ENCODE measurements at regions not wholly inside any gene's neighbourhood (a gene's known extent, or its start where the extent isn't known, plus 50 kb on each side); places are given as distances from the start of the nearest gene placed in this dataset.

DNA sequence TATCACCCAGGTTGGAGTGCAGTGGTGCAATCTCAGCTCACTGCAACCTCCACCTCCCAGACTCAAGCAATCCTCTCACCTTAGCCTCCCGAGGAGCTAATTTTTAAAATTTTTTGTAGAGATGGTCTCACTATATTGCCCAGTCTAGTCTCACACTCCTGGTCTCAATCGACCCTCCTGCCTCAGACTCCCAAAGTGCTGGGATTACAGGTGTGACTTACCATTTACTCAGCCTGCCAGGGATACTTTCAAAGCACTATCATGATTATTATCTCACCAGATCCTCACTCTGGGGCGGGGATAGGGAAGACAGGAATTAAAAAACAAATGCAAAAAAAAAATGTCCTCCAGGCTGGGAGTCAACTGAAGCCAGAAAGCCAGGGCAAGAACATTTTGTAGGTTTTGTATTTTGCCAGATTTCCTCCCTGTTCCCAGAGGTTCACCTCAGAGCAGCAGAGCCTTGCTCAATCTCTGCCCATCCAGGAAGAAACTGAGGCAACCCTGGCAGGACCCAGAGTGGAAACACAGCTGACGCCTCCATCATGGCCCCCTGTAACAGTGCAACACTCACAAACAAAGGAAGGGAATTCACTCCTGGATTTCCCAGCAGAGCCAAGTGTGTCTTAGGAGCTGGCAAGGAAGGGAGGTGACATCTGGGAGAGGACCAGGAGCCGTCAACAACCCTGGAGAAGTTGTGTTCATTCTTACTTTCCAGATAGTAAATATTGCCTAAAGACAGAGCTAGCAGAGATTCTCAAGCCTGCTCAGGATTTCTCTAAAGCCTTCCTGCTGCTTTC lies 73.9 kb downstream of the IRF2BPL start:
- no peak for ATAC-seq
- intact Hi-C loops (cut with DNase I): loop anchor here in 8 of 10 donors (2.0 to 5.0 kb wide), 6 partner anchors 36 to 98 kb away; partner anchors contain the start of gene IRF2BPL (in 5 of the 8)
- WGBS, 4 donors: 66 to 74% (median 70%) methylated on average over 5 of the region's 5 CpGs
- TF ChIP-seq, protein P1, sequence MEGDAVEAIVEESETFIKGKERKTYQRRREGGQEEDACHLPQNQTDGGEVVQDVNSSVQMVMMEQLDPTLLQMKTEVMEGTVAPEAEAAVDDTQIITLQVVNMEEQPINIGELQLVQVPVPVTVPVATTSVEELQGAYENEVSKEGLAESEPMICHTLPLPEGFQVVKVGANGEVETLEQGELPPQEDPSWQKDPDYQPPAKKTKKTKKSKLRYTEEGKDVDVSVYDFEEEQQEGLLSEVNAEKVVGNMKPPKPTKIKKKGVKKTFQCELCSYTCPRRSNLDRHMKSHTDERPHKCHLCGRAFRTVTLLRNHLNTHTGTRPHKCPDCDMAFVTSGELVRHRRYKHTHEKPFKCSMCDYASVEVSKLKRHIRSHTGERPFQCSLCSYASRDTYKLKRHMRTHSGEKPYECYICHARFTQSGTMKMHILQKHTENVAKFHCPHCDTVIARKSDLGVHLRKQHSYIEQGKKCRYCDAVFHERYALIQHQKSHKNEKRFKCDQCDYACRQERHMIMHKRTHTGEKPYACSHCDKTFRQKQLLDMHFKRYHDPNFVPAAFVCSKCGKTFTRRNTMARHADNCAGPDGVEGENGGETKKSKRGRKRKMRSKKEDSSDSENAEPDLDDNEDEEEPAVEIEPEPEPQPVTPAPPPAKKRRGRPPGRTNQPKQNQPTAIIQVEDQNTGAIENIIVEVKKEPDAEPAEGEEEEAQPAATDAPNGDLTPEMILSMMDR (IDR thresholded peaks at IDR 0.05): no peak
- no peak for TF ChIP-seq POLR2A (IDR thresholded peaks at IDR 0.05)
- Histone ChIP-seq H3K27ac (peak overlapping the region; percentile 80 to 99 (median 96)), H3K27me3 (no peaks in the 10 kb centered on the region), H3K4me3 (no peak overlapping the region), H3K36me3 (no peaks in the 10 kb centered on the region), H3K9me3 (no peaks in the 10 kb centered on the region), H3K4me1 (peaks cover 12 to 83% (median 64%) of the 10 kb centered on the region in 12 donors)
- DNase-seq: no peak

DNA sequence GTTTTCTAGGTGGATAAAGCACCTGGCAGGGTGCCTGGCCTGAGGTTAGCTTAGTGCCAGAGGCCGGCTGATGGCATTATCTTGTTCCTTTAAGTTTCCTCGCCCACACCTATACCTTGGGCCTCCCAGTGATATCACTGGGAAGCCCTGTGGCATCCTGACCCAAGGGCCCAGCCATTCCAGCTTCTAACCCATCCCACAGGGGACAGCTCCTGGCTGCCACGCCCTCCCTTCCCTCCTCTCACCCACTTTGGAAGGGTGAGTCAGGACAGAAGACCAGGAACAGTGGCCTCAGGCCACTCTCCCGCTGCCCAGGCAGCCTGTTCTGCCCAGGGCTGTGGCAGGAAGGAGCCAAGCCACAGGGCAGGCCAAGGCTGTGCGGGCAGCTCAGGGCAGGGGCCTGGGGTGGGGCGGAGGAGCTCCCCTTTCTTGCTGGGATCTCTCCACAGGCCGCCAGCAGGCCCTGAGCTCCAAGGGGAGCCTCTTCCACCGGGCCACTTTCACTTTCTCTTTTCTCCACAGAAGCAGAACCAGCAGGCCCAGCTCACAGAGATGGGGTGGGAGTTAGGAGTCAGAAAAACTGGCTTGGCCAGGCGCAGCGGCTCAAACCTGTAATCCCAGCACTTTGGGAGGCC lies 75.1 kb downstream of the IRF2BPL start:
- DNase-seq (peak; percentile 75 to 82 (median 80)), ATAC-seq (peak; percentile 44 to 67 (median 56))
- Histone ChIP-seq H3K4me1 (peaks cover 12 to 80% (median 68%) of the 10 kb centered on the region in 12 donors), H3K27me3 (no peaks in the 10 kb centered on the region), H3K4me3 (peak overlapping the region in 10 of 12 donors; percentile 6 to 48 (median 32)), H3K36me3 (no peaks in the 10 kb centered on the region), H3K27ac (peak overlapping the region; percentile 80 to 99 (median 96)), H3K9me3 (no peaks in the 10 kb centered on the region)
- peak in 1 of 2 donors; percentile 49 for TF ChIP-seq POLR2A (IDR thresholded peaks at IDR 0.05)
- TF ChIP-seq, protein P1 (IDR thresholded peaks at IDR 0.05): no peak
- 15 to 23% (median 21%) methylated on average over 10 of the region's 10 CpGs for WGBS, 4 donors
- intact Hi-C loops (cut with DNase I): no loop called here

DNA sequence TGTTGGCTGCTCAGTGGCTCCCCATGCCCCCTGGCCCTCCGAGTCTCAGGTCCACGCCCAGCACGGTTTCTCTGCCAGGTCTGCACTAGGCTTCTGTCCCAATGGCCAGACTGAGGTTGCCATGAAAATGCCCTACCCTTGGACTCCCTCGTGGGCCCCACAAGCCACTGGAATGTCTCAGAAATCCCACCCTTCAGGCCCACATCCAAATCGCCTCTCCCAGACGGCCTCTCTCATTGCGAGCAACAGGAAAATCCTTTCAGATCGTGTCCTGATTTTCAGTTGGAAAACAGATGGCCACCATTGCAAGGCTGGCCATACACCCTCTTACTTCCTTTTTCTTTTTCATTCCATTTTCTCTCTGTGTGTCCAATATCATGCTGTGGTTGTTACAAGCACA lies 77.3 kb downstream of the IRF2BPL start:
- no peak overlapping the region for H3K4me3 ChIP-seq
- H3K4me1 ChIP-seq: peaks cover 18 to 83% (median 72%) of the 10 kb centered on the region in 12 donors
- no peak for ATAC-seq
- DNase-seq: no peak
- H3K27ac ChIP-seq: peak overlapping the region in 8 of 12 donors; percentile 26 to 70 (median 44)
- no peaks in the 10 kb centered on the region for H3K9me3 ChIP-seq
- TF ChIP-seq, protein P1 (IDR thresholded peaks at IDR 0.05): no peak
- no peak for TF ChIP-seq POLR2A (IDR thresholded peaks at IDR 0.05)
- no peaks in the 10 kb centered on the region for H3K36me3 ChIP-seq
- WGBS, 4 donors: 55 to 73% (median 65%) methylated on average over 8 of the region's 8 CpGs
- intact Hi-C loops (cut with DNase I): no loop called here
- no peaks in the 10 kb centered on the region for H3K27me3 ChIP-seq

All from heart left ventricle (tissue), 16 donors.